ENCODE measurements at regions not wholly inside any gene's neighbourhood (a gene's known extent, or its start where the extent isn't known, plus 50 kb on each side); places are given as distances from the start of the nearest gene placed in this dataset.

GRCh38 chr5:89374144-89374784, 491.3 kb upstream of the MEF2C start:
- TF ChIP-seq CTCF (IDR thresholded peaks at IDR 0.05) (no peak), POLR2A (IDR thresholded peaks at IDR 0.05) (no peak)
